Hematopoietic multipotent progenitor cell treated with erythropoietin and hydrocortisone succinate and interleukin-3 and kit ligand, for 17 days (in vitro differentiated cells): ENCODE measurements at regions not wholly inside any gene's neighbourhood (a gene's known extent, or its start where the extent isn't known, plus 50 kb on each side); places are given as distances from the start of the nearest gene placed in this dataset.
"Not testable (repeated sequence)": the region's sequence is repeated elsewhere in the genome, so short reads cannot be mapped to it uniquely, and the experiment has no call there.

Source experiments
- DNase-seq: peaks from one replicate; pipeline ENCODE4 v3.0.0-alpha.2; 2015; ENCODE audit warnings: low spot score

GRCh38 chr10:9913876-9914514 lies 1103.7 kb upstream of the CELF2 start:
- no peak for DNase-seq

- no peak for DNase-seq
Measured at GRCh38 chr10:9921544-9921943, 1096.1 kb upstream of the CELF2 start.

- no peak for DNase-seq
Measured at GRCh38 chr10:9922126-9922870, 1095.4 kb upstream of the CELF2 start.

GRCh38 chr10:9926003-9926402 lies 1091.7 kb upstream of the CELF2 start:
- DNase-seq: no peak

GRCh38 chr10:9926881-9927280 lies 1090.8 kb upstream of the CELF2 start:
- DNase-seq: no peak

- no peak for DNase-seq
Measured at GRCh38 chr10:9939716-9940115, 1078.0 kb upstream of the CELF2 start.

GRCh38 chr10:9944690-9945089 lies 1073.0 kb upstream of the CELF2 start:
- no peak for DNase-seq

GRCh38 chr10:9950070-9950469 lies 1067.6 kb upstream of the CELF2 start:
- DNase-seq: no peak

GRCh38 chr10:9951481-9952257 lies 1066.0 kb upstream of the CELF2 start:
- no peak for DNase-seq

GRCh38 chr10:9957351-9957750 lies 1060.3 kb upstream of the CELF2 start:
- no peak for DNase-seq

GRCh38 chr10:9957876-9958275 lies 1059.8 kb upstream of the CELF2 start:
- not testable (repeated sequence) for DNase-seq

- no peak for DNase-seq
Measured at GRCh38 chr10:9965341-9965740, 1052.3 kb upstream of the CELF2 start.

GRCh38 chr10:9986786-9987185 lies 1030.9 kb upstream of the CELF2 start:
- no peak for DNase-seq

- no peak for DNase-seq
Measured at GRCh38 chr10:9987197-9987596, 1030.5 kb upstream of the CELF2 start.

- DNase-seq: no peak
Measured at GRCh38 chr10:9992661-9993060, 1025.0 kb upstream of the CELF2 start.

GRCh38 chr10:9994131-9994530 lies 1023.5 kb upstream of the CELF2 start:
- no peak for DNase-seq

GRCh38 chr10:9999627-10000026 lies 1018.0 kb upstream of the CELF2 start:
- no peak for DNase-seq

GRCh38 chr10:10007957-10008356 lies 1009.7 kb upstream of the CELF2 start:
- no peak for DNase-seq

GRCh38 chr10:10010397-10010796 lies 1007.3 kb upstream of the CELF2 start:
- no peak for DNase-seq

- DNase-seq: no peak
Measured at GRCh38 chr10:10014846-10015245, 1002.8 kb upstream of the CELF2 start.

GRCh38 chr10:10017716-10018115 lies 1000.0 kb upstream of the CELF2 start:
- no peak for DNase-seq

- no peak for DNase-seq
Measured at GRCh38 chr10:10020945-10021344, 996.7 kb upstream of the CELF2 start.

GRCh38 chr10:10032991-10033390 lies 984.7 kb upstream of the CELF2 start:
- DNase-seq: no peak
